Fibroblast of skin of scalp (primary cell): ENCODE measurements at regions not wholly inside any gene's neighbourhood (a gene's known extent, or its start where the extent isn't known, plus 50 kb on each side); places are given as distances from the start of the nearest gene placed in this dataset.

Source experiments
- DNase-seq: peaks from one replicate; pipeline ENCODE4 v3.0.0-alpha.2; 2013

- DNase-seq: no peak
Measured at GRCh38 chr16:55239723-55240122, 84.3 kb upstream of the IRX6 start.

GRCh38 chr16:55240888-55241287, 83.1 kb upstream of the IRX6 start:
- no peak for DNase-seq

- no peak for DNase-seq
Measured at GRCh38 chr16:55242667-55243066, 81.3 kb upstream of the IRX6 start.

GRCh38 chr16:55248058-55248457, 75.9 kb upstream of the IRX6 start:
- DNase-seq: no peak

GRCh38 chr16:55248494-55248893, 75.5 kb upstream of the IRX6 start:
- DNase-seq: no peak

GRCh38 chr16:55249361-55249760, 74.6 kb upstream of the IRX6 start:
- DNase-seq: no peak

- no peak for DNase-seq
Measured at GRCh38 chr16:55249936-55250335, 74.1 kb upstream of the IRX6 start.

- DNase-seq: peak; percentile 28
Measured at GRCh38 chr16:55250701-55251100, 73.3 kb upstream of the IRX6 start.

- DNase-seq: no peak
Measured at GRCh38 chr16:55251151-55251550, 72.9 kb upstream of the IRX6 start.

- DNase-seq: no peak
Measured at GRCh38 chr16:55252577-55252976, 71.4 kb upstream of the IRX6 start.

- no peak for DNase-seq
Measured at GRCh38 chr16:55253987-55254386, 70.0 kb upstream of the IRX6 start.

GRCh38 chr16:55255733-55256282, 68.2 kb upstream of the IRX6 start:
- no peak for DNase-seq

- DNase-seq: no peak
Measured at GRCh38 chr16:55256412-55257016, 67.5 kb upstream of the IRX6 start.

- peak; percentile 68 for DNase-seq
Measured at GRCh38 chr16:55257966-55258613, 65.9 kb upstream of the IRX6 start.

GRCh38 chr16:55261301-55261700, 62.7 kb upstream of the IRX6 start:
- no peak for DNase-seq

- DNase-seq: no peak
Measured at GRCh38 chr16:55263271-55264250, 60.4 kb upstream of the IRX6 start.

GRCh38 chr16:55264949-55265348, 59.1 kb upstream of the IRX6 start:
- DNase-seq: peak; percentile 77

- no peak for DNase-seq
Measured at GRCh38 chr16:55265926-55266325, 58.1 kb upstream of the IRX6 start.

GRCh38 chr16:55271945-55272513, 52.0 kb upstream of the IRX6 start:
- no peak for DNase-seq

- no peak for DNase-seq
Measured at GRCh38 chr16:55272744-55273143, 51.3 kb upstream of the IRX6 start.

- DNase-seq: no peak
Measured at GRCh38 chr16:55273356-55273755, 50.6 kb upstream of the IRX6 start.

GRCh38 chr16:55273959-55274358, 50.0 kb upstream of the IRX6 start:
- DNase-seq: no peak
